Lower lobe of right lung (tissue), 2 donors: ENCODE measurements at regions not wholly inside any gene's neighbourhood (a gene's known extent, or its start where the extent isn't known, plus 50 kb on each side); places are given as distances from the start of the nearest gene placed in this dataset.

Experiments used
- ATAC-seq, 2 donors: fragments of 200-7000 bp; cut with Tn5 transposase; one replicate each; pipeline ENCODE4 v1.9.1; 2020 to 2022; ENCODE audit warnings: mild to moderate bottlenecking in 2 of 2, moderate library complexity in 2 of 2
- DNase-seq: peaks from one replicate; pipeline ENCODE4 v3.0.0-alpha.2; 2020
- H3K27ac ChIP-seq: fragments of 200-600 bp; one replicate; pipeline ENCODE4 v1.8.0; 2022
- H3K27me3 ChIP-seq: fragments of 200-600 bp; one replicate; pipeline ENCODE4 v1.8.0; 2022; ENCODE audit warnings: low read depth
- H3K36me3 ChIP-seq: fragments of 200-600 bp; one replicate; pipeline ENCODE4 v1.8.0; 2022; ENCODE audit warnings: mild to moderate bottlenecking
- H3K4me1 ChIP-seq: fragments of 200-600 bp; one replicate; pipeline ENCODE4 v1.8.0; 2022
- H3K4me3 ChIP-seq: fragments of 200-600 bp; one replicate; pipeline ENCODE4 v1.8.0; 2022; ENCODE audit warnings: mild to moderate bottlenecking
- H3K9me3 ChIP-seq: fragments of 200-600 bp; one replicate; pipeline ENCODE4 v1.8.0; 2022
- CTCF ChIP-seq: fragments of 200-600 bp; IDR thresholded peaks from one replicate; pipeline ENCODE4 v1.8.0; 2022; ENCODE audit warnings: antibody characterized with exemption, mild to moderate bottlenecking
- intact Hi-C: fragments of 100-400 bp; cut with DNase I; formaldehyde crosslinking; loops from one replicate; pipeline ENCODE4 v1.11.0; 2022
- donor health status: DM: no; HTN: yes; CAD: no; lungs with severe emphysema.

GRCh38 chr3:25372167-25372566, 55.9 kb upstream of the RARB start:
- no peak for TF ChIP-seq CTCF
- ATAC-seq (no peak), DNase-seq (no peak)
- no peaks in the 10 kb centered on the region for H3K27me3 ChIP-seq
- H3K36me3 ChIP-seq, result no peaks in the 10 kb centered on the region
- H3K4me1 ChIP-seq, result no peaks in the 10 kb centered on the region
- no peak overlapping the region for H3K27ac ChIP-seq
- no peaks in the 10 kb centered on the region for H3K9me3 ChIP-seq
- H3K4me3 ChIP-seq, result no peak overlapping the region
- intact Hi-C loops, result no loop called here

- intact Hi-C loops, result no loop called here
- DNase-seq, result no peak
- Histone ChIP-seq H3K9me3 (no peaks in the 10 kb centered on the region), H3K27me3 (no peaks in the 10 kb centered on the region), H3K27ac (no peak overlapping the region), H3K4me3 (no peak overlapping the region), H3K4me1 (no peaks in the 10 kb centered on the region), H3K36me3 (no peaks in the 10 kb centered on the region)
- no peak for ATAC-seq
- no peak for TF ChIP-seq CTCF
Observed at GRCh38 chr3:25376340-25376739, 51.7 kb upstream of the RARB start.

GRCh38 chr3:25377042-25377441, 51.0 kb upstream of the RARB start:
- Histone ChIP-seq H3K4me1 (no peaks in the 10 kb centered on the region), H3K27me3 (no peaks in the 10 kb centered on the region), H3K9me3 (no peaks in the 10 kb centered on the region), H3K36me3 (no peaks in the 10 kb centered on the region), H3K4me3 (no peak overlapping the region), H3K27ac (no peak overlapping the region)
- intact Hi-C loops, result no loop called here
- no peak for TF ChIP-seq CTCF
- DNase-seq (no peak), ATAC-seq (no peak)
